HK-2 (cell line): ENCODE measurements at regions not wholly inside any gene's neighbourhood (a gene's known extent, or its start where the extent isn't known, plus 50 kb on each side); places are given as distances from the start of the nearest gene placed in this dataset.

Experiments used
- DNase-seq: peaks from one replicate; pipeline ENCODE4 v3.0.0-alpha.2; 2018; ENCODE audit not compliant: unreplicated experiment

GRCh38 chr6:81694855-81695254 is 57.6 kb downstream of the TENT5A start:
- no peak for DNase-seq

- no peak for DNase-seq
Observed at GRCh38 chr6:81694207-81694606, 58.3 kb downstream of the TENT5A start.

- DNase-seq: no peak
Observed at GRCh38 chr6:81693266-81693665, 59.2 kb downstream of the TENT5A start.

- DNase-seq: no peak
Observed at GRCh38 chr6:81690073-81690472, 62.4 kb downstream of the TENT5A start.

- DNase-seq: no peak
Observed at GRCh38 chr6:81689580-81689979, 62.9 kb downstream of the TENT5A start.

GRCh38 chr6:81683912-81684311 is 68.6 kb downstream of the TENT5A start:
- DNase-seq: no peak

- no peak for DNase-seq
Observed at GRCh38 chr6:81682858-81683620, 69.4 kb downstream of the TENT5A start.

- no peak for DNase-seq
Observed at GRCh38 chr6:81682235-81682795, 70.2 kb downstream of the TENT5A start.

GRCh38 chr6:81669445-81669844 is 83.0 kb downstream of the TENT5A start:
- no peak for DNase-seq

GRCh38 chr6:81668615-81669047 is 83.8 kb downstream of the TENT5A start:
- DNase-seq: no peak

GRCh38 chr6:81666481-81666880 is 86.0 kb downstream of the TENT5A start:
- no peak for DNase-seq

- DNase-seq: no peak
Observed at GRCh38 chr6:81656231-81656630, 96.2 kb downstream of the TENT5A start.

GRCh38 chr6:81655696-81656095 is 96.8 kb downstream of the TENT5A start:
- DNase-seq: no peak

- no peak for DNase-seq
Observed at GRCh38 chr6:81648502-81648901, 104.0 kb downstream of the TENT5A start.

GRCh38 chr6:81643156-81643555 is 109.3 kb downstream of the TENT5A start:
- DNase-seq: no peak

GRCh38 chr6:81640891-81641290 is 111.6 kb downstream of the TENT5A start:
- DNase-seq: no peak

GRCh38 chr6:81640126-81640525 is 112.4 kb downstream of the TENT5A start:
- no peak for DNase-seq

- no peak for DNase-seq
Observed at GRCh38 chr6:81638366-81638765, 114.1 kb downstream of the TENT5A start.

GRCh38 chr6:81636930-81637568 is 115.4 kb downstream of the TENT5A start:
- DNase-seq: no peak

GRCh38 chr6:81634155-81634880 is 118.2 kb downstream of the TENT5A start:
- DNase-seq: no peak

GRCh38 chr6:81633391-81633790 is 119.1 kb downstream of the TENT5A start:
- DNase-seq: no peak

- no peak for DNase-seq
Observed at GRCh38 chr6:81630719-81631118, 121.8 kb downstream of the TENT5A start.
